ENCODE measurements at regions not wholly inside any gene's neighbourhood (a gene's known extent, or its start where the extent isn't known, plus 50 kb on each side); places are given as distances from the start of the nearest gene placed in this dataset.

GRCh38 chr2:183935005-183935404 is 663.3 kb upstream of the ZNF804A start:
- ChIA-PET CTCF (no interaction called here), POLR2A (no interaction called here)
- intact Hi-C loops (cut with micrococcal nuclease) = no loop called here

GRCh38 chr2:183937220-183937619 is 661.1 kb upstream of the ZNF804A start:
- Histone ChIP-seq H3K36me3 (ENCODE audit: control insufficient read depth in 1 of 2, insufficient read depth in 2 of 2, low read length in 2 of 2) (no peaks in the 10 kb centered on the region), H3K9ac (ENCODE audit: low read length) (no peak overlapping the region), H3K9me2 (ENCODE audit: insufficient read depth) (no peaks in the 10 kb centered on the region), H3K79me2 (ENCODE audit: insufficient read depth, low read length) (no peaks in the 10 kb centered on the region), H3K4me3 (replicated peaks in 1 of 2; ENCODE audit: low read depth in 1 of 2, low read length in 2 of 2) (no peak overlapping the region), H3K4me1 (ENCODE audit: control insufficient read depth in 1 of 2, insufficient read depth in 2 of 2, low read length in 2 of 2) (no peaks in the 10 kb centered on the region), H3K9me3 (ENCODE audit: control insufficient read depth in 1 of 2, insufficient read depth in 1 of 2, low read depth in 1 of 2, low read length in 2 of 2) (no peaks in the 10 kb centered on the region), H3K27ac (ENCODE audit: low read depth, low read length) (no peak overlapping the region), H4K20me1 (ENCODE audit: insufficient read depth) (no peaks in the 10 kb centered on the region), H2AFZ (ENCODE audit: low read depth, low read length, poor library complexity, severe bottlenecking) (no peak overlapping the region), H3K4me2 (ENCODE audit: low read length) (no peak overlapping the region), H3K27me3 (ENCODE audit: insufficient read depth, low read length) (no peaks in the 10 kb centered on the region)
- DNase-seq (ENCODE audit: low read depth, low spot score) = no peak
- TF ChIP-seq SP1 (IDR thresholded peaks at IDR 0.05; ENCODE audit: low read depth) = no peak
- TF ChIP-seq CEBPB (IDR thresholded peaks at IDR 0.05; ENCODE audit: low read depth) = no peak
- no peak for TF ChIP-seq EZH2phosphoT487 (IDR thresholded peaks at IDR 0.05; ENCODE audit: borderline replicate concordance)
- TF ChIP-seq TCF7L2 (IDR thresholded peaks at IDR 0.05; ENCODE audit: borderline replicate concordance, extremely low read depth, insufficient read depth, insufficient read length) = no peak
- TF ChIP-seq REST (IDR thresholded peaks at IDR 0.05; ENCODE audit: low read depth) = no peak
- TF ChIP-seq FOSL1 (IDR thresholded peaks at IDR 0.05; ENCODE audit: low read depth) = no peak
- TF ChIP-seq ZNF274 (IDR thresholded peaks at IDR 0.05; ENCODE audit: low read depth, low read length) = no peak
- no peak for ATAC-seq
- intact Hi-C loops (cut with micrococcal nuclease) = no loop called here
- ChIA-PET POLR2A (no interaction called here), CTCF (no interaction called here), RAD21 (ENCODE audit: low non-redundant PET in 1 of 2, low total read pairs in 2 of 2, uncharacterized antibody in 2 of 2, unreplicated experiment in 2 of 2) (no interaction called here)
- BruUV-seq (replicated peaks) = no TSS peak

More at GRCh38 chr2:183935005-183935404, 663.3 kb upstream of the ZNF804A start:
- DNase-seq (ENCODE audit: low read depth, low spot score) = no peak
- Histone ChIP-seq H3K27ac (ENCODE audit: low read depth, low read length) (no peak overlapping the region), H3K9me2 (ENCODE audit: insufficient read depth) (no peaks in the 10 kb centered on the region), H3K4me2 (ENCODE audit: low read length) (no peak overlapping the region), H3K27me3 (ENCODE audit: insufficient read depth, low read length) (no peaks in the 10 kb centered on the region), H3K4me3 (replicated peaks in 1 of 2; ENCODE audit: low read depth in 1 of 2, low read length in 2 of 2) (no peak overlapping the region), H4K20me1 (ENCODE audit: insufficient read depth) (no peaks in the 10 kb centered on the region), H3K9ac (ENCODE audit: low read length) (no peak overlapping the region), H3K9me3 (ENCODE audit: control insufficient read depth in 1 of 2, insufficient read depth in 1 of 2, low read depth in 1 of 2, low read length in 2 of 2) (no peaks in the 10 kb centered on the region), H3K36me3 (ENCODE audit: control insufficient read depth in 1 of 2, insufficient read depth in 2 of 2, low read length in 2 of 2) (no peaks in the 10 kb centered on the region), H3K4me1 (ENCODE audit: control insufficient read depth in 1 of 2, insufficient read depth in 2 of 2, low read length in 2 of 2) (no peaks in the 10 kb centered on the region), H2AFZ (ENCODE audit: low read depth, low read length, poor library complexity, severe bottlenecking) (no peak overlapping the region), H3K79me2 (ENCODE audit: insufficient read depth, low read length) (no peaks in the 10 kb centered on the region)
- TF ChIP-seq SRF (IDR thresholded peaks at IDR 0.05; ENCODE audit: low read depth) (no peak), EZH2phosphoT487 (IDR thresholded peaks at IDR 0.05; ENCODE audit: borderline replicate concordance) (no peak), SP1 (IDR thresholded peaks at IDR 0.05; ENCODE audit: low read depth) (no peak), ZFX (IDR thresholded peaks at IDR 0.05) (no peak)
- ATAC-seq = no peak
- no TSS peak for BruUV-seq (replicated peaks)
- RAD21 ChIA-PET (ENCODE audit: low non-redundant PET in 1 of 2, low total read pairs in 2 of 2, uncharacterized antibody in 2 of 2, unreplicated experiment in 2 of 2) = no interaction called here
